Colon (tissue), 2 donors: ENCODE measurements at regions not wholly inside any gene's neighbourhood (a gene's known extent, or its start where the extent isn't known, plus 50 kb on each side); places are given as distances from the start of the nearest gene placed in this dataset.

Experiments
- FAIRE-seq: peaks from 2 replicates; lab custom pipeline; 2012; peaks lifted over from hg19 to GRCh38; lab: Jason Lieb, UNC
- donor health status: control.
- donor health status: control.

- FAIRE-seq = no peak
Measured at GRCh38 chr2:120917886-120918285, 182.2 kb downstream of the GLI2 start.

GRCh38 chr2:120919216-120919615 is 183.5 kb downstream of the GLI2 start:
- FAIRE-seq = no peak

- no peak for FAIRE-seq
Measured at GRCh38 chr2:120919771-120920453, 184.2 kb downstream of the GLI2 start.

- FAIRE-seq = no peak
Measured at GRCh38 chr2:120920454-120921148, 184.9 kb downstream of the GLI2 start.

- no peak for FAIRE-seq
Measured at GRCh38 chr2:120921457-120921856, 185.8 kb downstream of the GLI2 start.

GRCh38 chr2:120922571-120923332 is 187.1 kb downstream of the GLI2 start:
- no peak for FAIRE-seq

GRCh38 chr2:120923426-120923825 is 187.8 kb downstream of the GLI2 start:
- FAIRE-seq = no peak

- no peak for FAIRE-seq
Measured at GRCh38 chr2:120924924-120925323, 189.3 kb downstream of the GLI2 start.

- no peak for FAIRE-seq
Measured at GRCh38 chr2:120926463-120927264, 191.0 kb downstream of the GLI2 start.

GRCh38 chr2:120927265-120927628 is 191.6 kb downstream of the GLI2 start:
- no peak for FAIRE-seq

GRCh38 chr2:120929829-120930228 is 194.2 kb downstream of the GLI2 start:
- no peak for FAIRE-seq

- no peak for FAIRE-seq
Measured at GRCh38 chr2:120930236-120930635, 194.6 kb downstream of the GLI2 start.

- FAIRE-seq = no peak
Measured at GRCh38 chr2:120930864-120931263, 195.2 kb downstream of the GLI2 start.

GRCh38 chr2:120932472-120932871 is 196.8 kb downstream of the GLI2 start:
- no peak for FAIRE-seq

- FAIRE-seq = no peak
Measured at GRCh38 chr2:120932881-120933280, 197.2 kb downstream of the GLI2 start.

- no peak for FAIRE-seq
Measured at GRCh38 chr2:120933693-120934573, 198.3 kb downstream of the GLI2 start.

- no peak for FAIRE-seq
Measured at GRCh38 chr2:120934574-120935338, 199.1 kb downstream of the GLI2 start.

- FAIRE-seq = no peak
Measured at GRCh38 chr2:120935339-120936313, 200.0 kb downstream of the GLI2 start.
